Heart left ventricle (tissue), 13 donors: ENCODE measurements at regions not wholly inside any gene's neighbourhood (a gene's known extent, or its start where the extent isn't known, plus 50 kb on each side); places are given as distances from the start of the nearest gene placed in this dataset.

Source experiments
- CTCF ChIP-seq, 12 donors: fragments of 200-600 bp; sonication (generic) in 4 of 12; IDR thresholded peaks; one replicate each; pipeline versions ENCODE4 v1.5.0 to v1.8.0; 2018 to 2022; ENCODE audit warnings: antibody characterized with exemption in 12 of 12, mild to moderate bottlenecking in 5 of 12
- POLR2A ChIP-seq, 2 donors: fragments of 450-650 bp; IDR thresholded peaks; one replicate each; pipeline ENCODE4 v1.6.1; 2017; ENCODE audit warnings: antibody characterized with exemption in 2 of 2, mild to moderate bottlenecking in 2 of 2, moderate library complexity in 2 of 2
- donor health status: ischemic (EF 13 %, LVEDD 7.1; RV severe dilation, severe dysfunction).
- donor health status: DM: no; HTN: yes; CAD: no.
- donor health status: DM: no; HTN: no; CAD: no.
- donor health status: ischemic (EF 25% LVEDD 6.9; RV normal size, moderate dysfunction).
- donor health status: ischemic (EF 25% LVEDD 5.7; RV mildly dilated, moderate dysfunction).
- donor health status: ischemic (EF 35%, LVEDD 5.7; RV mildly dilated, moderate dysfunction).
- donor health status: nonischemic (EF 11% LVEDD 7.7; RV severe dilation, severe dysfunction).
- donor health status: DM: yes; HTN: yes; CAD: no.
- donor health status: PGD.
- donor health status: ischemic (EF 29% LVEDD 5.4; RV normal size, mild dysfunction).
- donor health status: nonischemic (EF 23%, LVEDD 6.1; RV moderate dilation, normal function).

DNA sequence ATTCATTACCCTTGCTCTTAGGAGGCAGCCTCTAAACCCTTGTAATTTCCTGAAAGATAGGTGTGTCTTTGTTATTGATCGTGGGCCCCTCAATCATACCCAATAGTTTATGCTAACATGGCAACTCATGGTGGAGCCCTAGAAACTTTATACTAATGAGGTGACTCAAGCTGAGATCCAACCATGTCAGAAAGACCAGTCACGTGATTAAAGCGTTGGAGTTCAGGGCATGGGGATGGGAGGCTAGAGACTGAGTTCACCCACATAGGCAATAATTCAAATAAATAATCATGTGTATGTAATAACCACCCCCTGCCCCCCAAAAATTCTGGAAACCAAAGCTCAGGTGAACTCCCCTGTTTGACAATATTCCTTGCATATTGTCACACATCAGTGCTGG is 99.5 kb upstream of the TUSC7 start:
- TF ChIP-seq POLR2A (IDR thresholded peaks at IDR 0.05) (no peak), CTCF (IDR thresholded peaks at IDR 0.05) (no peak)
